Cardiac septum (tissue), 1 donor: ENCODE measurements at regions not wholly inside any gene's neighbourhood (a gene's known extent, or its start where the extent isn't known, plus 50 kb on each side); places are given as distances from the start of the nearest gene placed in this dataset.

Source experiments
- DNase-seq: peaks from one replicate; pipeline ENCODE4 v3.0.0-alpha.2; 2020; ENCODE audit warnings: low spot score
- intact Hi-C: fragments of 100-400 bp; cut with DNase I; formaldehyde crosslinking; loops from one replicate; pipeline ENCODE4 v1.14.0; 2022
- donor health status: DM: no; HTN: no; CAD: no.

GRCh38 chr1:200464784-200465400 is 55.1 kb upstream of the ZNF281 start:
- DNase-seq: no peak
- intact Hi-C loops: no loop called here
